ENCODE measurements at regions not wholly inside any gene's neighbourhood (a gene's known extent, or its start where the extent isn't known, plus 50 kb on each side); places are given as distances from the start of the nearest gene placed in this dataset.
"Not testable (repeated sequence)": the region's sequence is repeated elsewhere in the genome, so short reads cannot be mapped to it uniquely, and the experiment has no call there.

GRCh38 chr7:13117592-13117991 is 430.2 kb downstream of the ARL4A start:
- no peak for DNase-seq
- H3K27me3 ChIP-seq (ENCODE audit: control insufficient read depth, insufficient read depth, low read length): no peaks in the 10 kb centered on the region
- TF ChIP-seq CTCF (IDR thresholded peaks at IDR 0.05; ENCODE audit: borderline replicate concordance, extremely low read depth, insufficient read depth): no peak
- no peak overlapping the region for H3K27ac ChIP-seq (ENCODE audit: low read depth in 2 of 2, low read length in 2 of 2)
- H3K9me3 ChIP-seq (ENCODE audit: control insufficient read depth in 2 of 3, insufficient read depth in 1 of 3, low read length in 3 of 3): no peaks in the 10 kb centered on the region
- no peaks in the 10 kb centered on the region for H3K4me1 ChIP-seq (ENCODE audit: control insufficient read depth in 2 of 3, insufficient read depth in 2 of 3, low read depth in 1 of 3, low read length in 3 of 3)
- no peak for FAIRE-seq
- no peaks in the 10 kb centered on the region for H3K36me3 ChIP-seq (ENCODE audit: control insufficient read depth in 2 of 3, insufficient read depth in 3 of 3, low read length in 3 of 3)
- intact Hi-C loops (cut with DNase I): no loop called here
- no peak overlapping the region for H3K9ac ChIP-seq (ENCODE audit: low read length in 3 of 3)
- no peak overlapping the region for H3K4me3 ChIP-seq (ENCODE audit: low read length in 3 of 3)

GRCh38 chr7:13124629-13125028 is 437.2 kb downstream of the ARL4A start:
- H3K9me3 ChIP-seq (ENCODE audit: control insufficient read depth in 2 of 3, insufficient read depth in 1 of 3, low read length in 3 of 3); FAIRE-seq; H3K36me3 ChIP-seq (ENCODE audit: control insufficient read depth in 2 of 3, insufficient read depth in 3 of 3, low read length in 3 of 3); H3K27me3 ChIP-seq (ENCODE audit: control insufficient read depth, insufficient read depth, low read length); H3K9ac ChIP-seq (ENCODE audit: low read length in 3 of 3); H3K27ac ChIP-seq (ENCODE audit: low read depth in 2 of 2, low read length in 2 of 2); DNase-seq; H3K4me1 ChIP-seq (ENCODE audit: control insufficient read depth in 2 of 3, insufficient read depth in 2 of 3, low read depth in 1 of 3, low read length in 3 of 3); intact Hi-C loops (cut with DNase I); H3K4me3 ChIP-seq (ENCODE audit: low read length in 3 of 3): not testable (repeated sequence)

- Histone ChIP-seq H3K4me1 (ENCODE audit: control insufficient read depth in 2 of 3, insufficient read depth in 2 of 3, low read depth in 1 of 3, low read length in 3 of 3) (no peaks in the 10 kb centered on the region), H3K4me3 (ENCODE audit: low read length in 3 of 3) (no peak overlapping the region), H3K27me3 (ENCODE audit: control insufficient read depth, insufficient read depth, low read length) (no peaks in the 10 kb centered on the region), H3K27ac (ENCODE audit: low read depth in 2 of 2, low read length in 2 of 2) (no peak overlapping the region), H3K9ac (ENCODE audit: low read length in 3 of 3) (no peak overlapping the region), H3K9me3 (ENCODE audit: control insufficient read depth in 2 of 3, insufficient read depth in 1 of 3, low read length in 3 of 3) (no peaks in the 10 kb centered on the region), H3K36me3 (ENCODE audit: control insufficient read depth in 2 of 3, insufficient read depth in 3 of 3, low read length in 3 of 3) (no peaks in the 10 kb centered on the region)
- intact Hi-C loops (cut with DNase I): no loop called here
- DNase-seq (no peak), FAIRE-seq (no peak)
- TF ChIP-seq CTCF (IDR thresholded peaks at IDR 0.05; ENCODE audit: borderline replicate concordance, extremely low read depth, insufficient read depth): no peak
Observed at GRCh38 chr7:13126347-13126746, 438.9 kb downstream of the ARL4A start.

GRCh38 chr7:13130321-13130720 is 442.9 kb downstream of the ARL4A start:
- intact Hi-C loops (cut with DNase I): no loop called here
- no peak for FAIRE-seq

GRCh38 chr7:13130906-13131305 is 443.5 kb downstream of the ARL4A start:
- DNase-seq; intact Hi-C loops (cut with DNase I): not testable (repeated sequence)

More at GRCh38 chr7:13130321-13130720, 442.9 kb downstream of the ARL4A start:
- no peaks in the 10 kb centered on the region for H3K27me3 ChIP-seq (ENCODE audit: control insufficient read depth, insufficient read depth, low read length)
- H3K9me3 ChIP-seq (ENCODE audit: control insufficient read depth in 2 of 3, insufficient read depth in 1 of 3, low read length in 3 of 3): no peaks in the 10 kb centered on the region
- no peak for TF ChIP-seq CTCF (IDR thresholded peaks at IDR 0.05; ENCODE audit: borderline replicate concordance, extremely low read depth, insufficient read depth)
- no peaks in the 10 kb centered on the region for H3K4me1 ChIP-seq (ENCODE audit: control insufficient read depth in 2 of 3, insufficient read depth in 2 of 3, low read depth in 1 of 3, low read length in 3 of 3)
- no peak overlapping the region for H3K4me3 ChIP-seq (ENCODE audit: low read length in 3 of 3)
- H3K9ac ChIP-seq (ENCODE audit: low read length in 3 of 3): no peak overlapping the region
- no peaks in the 10 kb centered on the region for H3K36me3 ChIP-seq (ENCODE audit: control insufficient read depth in 2 of 3, insufficient read depth in 3 of 3, low read length in 3 of 3)
- no peak overlapping the region for H3K27ac ChIP-seq (ENCODE audit: low read depth in 2 of 2, low read length in 2 of 2)
- no peak for DNase-seq

More at GRCh38 chr7:13130906-13131305, 443.5 kb downstream of the ARL4A start:
- not testable (repeated sequence) for H3K27ac ChIP-seq (ENCODE audit: low read depth in 2 of 2, low read length in 2 of 2); H3K9ac ChIP-seq (ENCODE audit: low read length in 3 of 3); H3K4me1 ChIP-seq (ENCODE audit: control insufficient read depth in 2 of 3, insufficient read depth in 2 of 3, low read depth in 1 of 3, low read length in 3 of 3); FAIRE-seq; H3K27me3 ChIP-seq (ENCODE audit: control insufficient read depth, insufficient read depth, low read length); H3K4me3 ChIP-seq (ENCODE audit: low read length in 3 of 3); H3K36me3 ChIP-seq (ENCODE audit: control insufficient read depth in 2 of 3, insufficient read depth in 3 of 3, low read length in 3 of 3); H3K9me3 ChIP-seq (ENCODE audit: control insufficient read depth in 2 of 3, insufficient read depth in 1 of 3, low read length in 3 of 3)
